ENCODE measurements at regions not wholly inside any gene's neighbourhood (a gene's known extent, or its start where the extent isn't known, plus 50 kb on each side); places are given as distances from the start of the nearest gene placed in this dataset.
A peak's percentile ranks its signal among the peaks of the same experiment; 100 is the strongest.

DNA sequence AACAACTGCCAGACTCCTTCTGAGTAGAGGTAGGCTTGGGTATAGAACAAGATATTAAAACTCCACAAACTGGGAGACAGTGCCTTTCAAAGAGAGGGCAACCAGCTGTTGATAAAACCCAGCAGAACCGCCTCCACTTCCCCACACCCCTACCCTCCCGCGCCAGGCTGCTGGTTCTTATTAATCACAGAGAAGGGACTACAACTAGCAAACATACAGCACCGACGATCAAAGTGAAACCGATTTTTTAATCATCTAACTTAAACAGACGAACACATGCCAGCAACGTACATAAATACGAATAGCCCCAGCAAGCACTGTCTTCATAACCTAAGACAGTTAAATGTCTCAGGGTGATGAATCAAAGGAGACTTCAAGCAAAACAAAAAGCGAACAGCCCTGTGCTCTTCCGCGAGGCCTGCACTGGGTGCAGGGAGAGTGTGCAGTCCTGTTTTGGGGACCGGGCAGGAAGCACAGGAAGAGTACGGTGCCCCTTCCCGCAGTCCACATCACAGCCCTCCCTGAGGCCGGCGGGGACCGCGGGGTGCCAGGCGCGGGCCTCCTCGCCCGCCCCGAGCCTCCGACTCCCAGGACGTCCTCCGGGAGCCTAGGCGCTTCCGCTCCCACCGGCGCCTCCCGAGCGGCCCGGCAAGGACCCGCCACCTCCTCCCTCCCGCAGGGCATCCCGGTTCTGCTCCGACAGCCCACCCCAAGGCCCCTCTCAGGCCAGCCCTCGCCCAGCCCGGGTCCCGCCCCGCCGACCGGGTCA is 75.1 kb upstream of the VGLL4 start:
- DNase-seq (ENCODE audit: low spot score), result peak; percentile 71
- TF ChIP-seq CTCF (IDR thresholded peaks at IDR 0.05; ENCODE audit: extremely low read depth, missing control alignments), result no peak

DNA sequence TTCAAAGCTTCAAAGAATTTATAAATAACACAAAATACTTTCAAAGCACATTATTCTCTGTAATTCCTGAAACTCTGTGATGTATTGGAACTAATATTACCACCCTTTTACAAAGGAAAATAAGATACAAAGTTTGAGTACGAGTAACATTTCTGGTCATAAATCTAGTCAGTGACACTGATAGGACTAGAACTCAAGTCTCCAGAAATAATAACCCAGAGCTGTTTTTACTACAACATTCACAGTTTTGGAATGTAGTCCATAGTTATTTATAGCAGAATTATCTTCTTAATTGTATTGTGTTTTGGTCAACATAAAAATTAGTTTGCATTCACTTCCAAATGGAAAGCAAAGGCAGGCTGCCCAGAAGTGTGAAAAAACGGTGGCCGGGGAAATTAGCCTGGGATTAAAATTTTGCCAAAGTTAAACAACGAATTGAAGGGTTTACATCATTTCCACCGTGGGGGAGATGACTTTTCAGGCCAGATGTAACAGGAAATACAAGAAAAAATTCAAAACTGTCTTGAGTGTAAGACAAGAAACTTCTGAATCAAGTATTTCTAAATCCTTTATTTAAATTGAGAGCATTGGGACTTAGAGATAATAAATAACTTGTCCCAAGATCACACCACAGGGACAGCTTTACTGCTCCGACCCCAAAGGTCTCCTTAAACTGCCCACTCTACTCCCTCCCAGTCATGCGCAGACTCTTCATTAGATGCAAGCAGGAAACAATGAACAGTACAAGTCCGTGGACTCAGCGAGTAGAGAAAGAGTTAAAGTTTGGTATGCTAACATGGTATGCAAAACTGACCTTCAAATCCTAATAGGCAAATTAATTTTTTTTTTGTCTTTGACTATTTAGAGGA is 74.3 kb upstream of the VGLL4 start:
- DNase-seq (ENCODE audit: low spot score), result peak; percentile 66
- TF ChIP-seq CTCF (IDR thresholded peaks at IDR 0.05; ENCODE audit: extremely low read depth, missing control alignments), result no peak

GRCh38 chr3:11717301-11717700 is 73.6 kb upstream of the VGLL4 start:
- TF ChIP-seq CTCF (IDR thresholded peaks at IDR 0.05; ENCODE audit: extremely low read depth, missing control alignments), result no peak
- no peak for DNase-seq (ENCODE audit: low spot score)

DNA sequence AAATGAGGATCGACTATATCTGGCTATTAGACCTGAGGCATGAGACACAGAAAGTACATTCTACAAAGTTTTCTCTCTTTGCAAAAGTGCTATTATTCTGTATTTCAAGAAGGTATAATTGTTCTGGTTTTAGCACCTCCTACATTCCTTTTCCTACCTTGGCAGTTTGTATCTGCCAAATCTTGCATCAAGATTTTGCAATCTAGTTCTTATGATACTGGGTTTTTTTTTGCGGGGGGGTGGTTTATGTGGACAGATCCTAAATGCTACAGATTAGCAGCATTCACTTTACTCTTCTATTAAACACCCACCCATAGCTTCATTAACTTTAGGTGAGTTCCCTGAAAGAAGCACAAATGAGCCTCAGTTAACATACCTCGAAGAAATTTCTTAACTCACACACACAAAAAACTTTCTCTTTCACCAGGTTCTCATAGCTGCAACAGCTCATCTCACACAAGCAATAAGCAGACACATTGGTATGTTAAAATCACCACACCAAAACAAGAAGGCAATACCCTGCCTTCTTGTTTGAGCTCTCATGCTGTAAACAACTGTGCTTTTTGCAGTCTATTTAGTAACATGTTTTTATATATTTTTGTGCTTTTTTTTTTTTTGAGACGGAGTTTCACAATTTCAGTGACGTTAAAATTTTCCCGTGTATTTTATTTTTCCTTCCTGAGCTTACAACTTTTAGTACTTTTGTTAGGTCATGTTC is 73.0 kb upstream of the VGLL4 start:
- no peak for DNase-seq (ENCODE audit: low spot score)
- no peak for TF ChIP-seq CTCF (IDR thresholded peaks at IDR 0.05; ENCODE audit: extremely low read depth, missing control alignments)

DNA sequence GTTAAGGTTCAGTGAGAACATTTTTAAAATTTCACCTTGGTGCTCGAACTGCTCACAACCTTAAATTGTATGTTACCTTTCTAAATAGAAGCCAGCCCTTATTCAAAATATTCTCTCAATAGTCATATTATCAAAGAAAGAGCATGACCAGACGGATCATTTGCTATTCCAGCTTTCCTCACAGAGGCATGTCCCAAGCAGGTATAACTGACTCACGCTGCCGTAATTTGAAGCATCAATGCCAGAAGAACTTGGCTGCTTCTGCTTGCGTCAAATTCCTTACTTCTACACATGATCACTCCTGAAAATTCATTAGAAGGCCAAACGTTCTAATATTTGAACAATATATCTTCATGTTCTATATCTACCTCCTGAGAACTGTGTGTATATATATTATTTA is 69.5 kb upstream of the VGLL4 start:
- TF ChIP-seq CTCF (IDR thresholded peaks at IDR 0.05; ENCODE audit: extremely low read depth, missing control alignments), result no peak

DNA sequence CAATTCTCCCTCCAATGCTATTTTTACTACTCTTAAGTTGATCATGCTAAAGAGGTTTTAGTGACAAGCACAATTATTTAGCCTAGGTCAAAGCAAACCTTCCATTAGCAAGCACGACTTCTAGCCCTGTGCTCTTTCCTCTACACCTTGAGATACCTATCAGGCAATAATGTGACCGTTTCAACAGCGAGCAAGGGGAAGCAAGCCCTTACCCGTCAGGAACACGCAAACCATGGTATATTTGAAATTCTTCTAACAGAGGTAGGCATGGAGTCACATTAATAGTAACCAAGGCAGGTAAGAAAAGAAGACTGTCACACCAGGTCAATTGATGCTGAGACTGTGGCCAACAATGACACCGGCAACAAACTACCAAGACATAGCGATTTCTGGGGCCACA is 68.9 kb upstream of the VGLL4 start:
- no peak for DNase-seq (ENCODE audit: low spot score)
- no peak for TF ChIP-seq CTCF (IDR thresholded peaks at IDR 0.05; ENCODE audit: extremely low read depth, missing control alignments)

More for the DNA sequence above, 69.5 kb upstream of the VGLL4 start:
- no peak for DNase-seq (ENCODE audit: low spot score)
